Subcutaneous abdominal adipose tissue (tissue), 5 donors: ENCODE measurements at regions not wholly inside any gene's neighbourhood (a gene's known extent, or its start where the extent isn't known, plus 50 kb on each side); places are given as distances from the start of the nearest gene placed in this dataset.

Experiments
- H3K27ac ChIP-seq: one replicate; pipeline ENCODE4 v1.7.0; 2013; ENCODE audit warnings: low read depth, mild to moderate bottlenecking, inconsistent platforms, low read length, moderate library complexity
- H3K27me3 ChIP-seq, 5 donors: one replicate each; pipeline ENCODE4 v1.7.0; 2013; ENCODE audit warnings: low read length in 5 of 5, inconsistent platforms in 1 of 5; ENCODE audit not compliant: control insufficient read depth in 5 of 5, insufficient read depth in 4 of 5
- H3K36me3 ChIP-seq, 5 donors: one replicate each; pipeline ENCODE4 v1.7.0; 2013; ENCODE audit warnings: low read length in 5 of 5; ENCODE audit not compliant: control insufficient read depth in 5 of 5, insufficient read depth in 5 of 5
- H3K4me1 ChIP-seq, 5 donors: one replicate each; pipeline ENCODE4 v1.7.0; 2013; ENCODE audit warnings: low read length in 5 of 5, mild to moderate bottlenecking in 3 of 5, moderate library complexity in 1 of 5; ENCODE audit not compliant: control insufficient read depth in 5 of 5, insufficient read depth in 5 of 5
- H3K4me3 ChIP-seq, 5 donors: one replicate each; pipeline ENCODE4 v1.7.0; 2013; ENCODE audit warnings: low read length in 5 of 5, low read depth in 1 of 5
- H3K9ac ChIP-seq, 5 donors: one replicate each; pipeline ENCODE4 v1.7.0; 2013; ENCODE audit warnings: low read length in 5 of 5, mild to moderate bottlenecking in 4 of 5, moderate library complexity in 3 of 5
- H3K9me3 ChIP-seq, 5 donors: one replicate each; pipeline ENCODE4 v1.7.0; 2013; ENCODE audit warnings: low read length in 5 of 5; ENCODE audit not compliant: control insufficient read depth in 5 of 5
- donor health status: healthy.
- donor health status: healthy.
- donor health status: healthy.
- donor health status: healthy.
- donor health status: healthy.

DNA sequence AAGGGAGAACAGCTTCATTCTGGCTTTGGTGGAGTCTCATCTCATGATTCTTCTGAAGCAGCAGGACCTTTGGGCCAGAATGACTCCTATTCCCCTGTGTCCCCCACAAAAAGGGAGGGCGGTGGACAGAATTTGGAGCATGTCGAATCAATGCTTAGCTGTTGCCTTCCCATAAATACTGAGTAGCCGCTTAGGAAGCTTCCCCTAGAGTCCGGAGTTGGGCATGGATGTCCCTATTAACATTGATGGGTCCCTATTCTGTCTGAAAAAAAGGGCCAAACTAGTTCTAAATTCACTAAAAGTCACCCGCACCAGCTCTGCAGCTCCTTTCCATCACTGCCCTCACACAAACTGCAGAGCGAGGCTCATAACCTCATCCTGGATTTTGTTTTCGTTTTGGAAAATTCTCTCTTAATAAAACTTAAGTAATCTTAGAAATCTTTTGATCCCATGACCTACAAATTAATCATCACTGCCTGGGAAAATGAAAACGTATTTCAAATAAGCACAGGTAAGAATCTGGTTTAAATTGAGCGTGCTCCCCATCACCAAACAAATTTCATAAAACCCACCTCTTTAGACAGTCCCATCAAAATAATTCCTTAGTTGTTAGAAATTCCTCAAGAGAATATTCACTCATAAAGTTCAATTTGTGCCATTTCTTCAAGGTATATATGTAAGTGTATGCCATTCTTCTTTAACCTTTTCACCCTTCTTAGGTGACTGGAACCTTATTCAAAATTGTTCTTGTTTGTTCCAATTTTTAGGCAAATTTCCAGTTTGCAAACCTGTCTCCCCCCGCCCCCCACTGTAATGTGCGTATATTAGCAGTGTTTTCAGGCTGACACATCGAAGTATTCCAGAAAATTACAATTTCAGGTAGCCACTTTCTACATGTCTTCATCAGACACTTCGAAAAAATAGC is 53.3 kb upstream of the NKAP start:
- H3K27me3 ChIP-seq = peaks cover 33 to 83% (median 60%) of the 10 kb centered on the region in 5 donors
- H3K4me1 ChIP-seq = peaks cover 0 to 17% (median 8%) of the 10 kb centered on the region in 5 donors

DNA sequence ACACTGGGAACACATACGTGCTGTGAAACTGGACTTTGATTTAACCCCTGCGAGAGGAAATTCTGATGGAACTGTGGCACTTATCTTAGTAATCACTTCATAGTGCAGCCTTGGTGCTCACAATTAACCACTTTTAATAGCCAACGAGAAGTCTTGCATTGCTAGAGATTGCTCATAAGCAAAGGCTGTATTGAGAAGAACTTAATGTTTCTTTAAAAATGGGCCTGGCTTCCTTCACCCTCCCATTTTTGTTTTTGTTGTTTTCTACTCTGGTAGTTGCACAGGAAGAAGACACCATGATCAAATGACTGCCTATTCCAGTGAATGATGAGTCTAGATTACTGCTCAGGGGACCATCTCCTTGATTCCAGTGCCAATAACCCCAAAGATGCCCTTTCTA is 52.5 kb upstream of the NKAP start:
- no peak overlapping the region for H3K27ac ChIP-seq
- peaks cover 37 to 85% (median 63%) of the 10 kb centered on the region in 5 donors for H3K27me3 ChIP-seq
- no peaks in the 10 kb centered on the region for H3K36me3 ChIP-seq

More for the DNA sequence above, 53.3 kb upstream of the NKAP start:
- Histone ChIP-seq H3K27ac (no peak overlapping the region), H3K36me3 (no peaks in the 10 kb centered on the region), H3K9ac (no peak overlapping the region), H3K9me3 (no peaks in the 10 kb centered on the region), H3K4me3 (no peak overlapping the region)

More for the DNA sequence above, 52.5 kb upstream of the NKAP start:
- H3K4me1 ChIP-seq = peaks cover 2 to 24% (median 15%) of the 10 kb centered on the region in 5 donors
- no peaks in the 10 kb centered on the region for H3K9me3 ChIP-seq
- H3K9ac ChIP-seq = no peak overlapping the region
- H3K4me3 ChIP-seq = no peak overlapping the region
